HL-60 (cell line): ENCODE measurements at regions not wholly inside any gene's neighbourhood (a gene's known extent, or its start where the extent isn't known, plus 50 kb on each side); places are given as distances from the start of the nearest gene placed in this dataset.

ENCODE experiments used
- CTCF ChIP-seq: IDR thresholded peaks from one replicate; pipeline ENCODE4 v1.5.1; 2011; ENCODE audit warnings: low read length, control low read depth, inconsistent platforms; ENCODE audit not compliant: insufficient read depth
- GABPA ChIP-seq: IDR thresholded peaks from 2 replicates; pipeline ENCODE4 v1.6.1; 2012; ENCODE audit warnings: low read depth
- POLR2AphosphoS5 ChIP-seq: IDR thresholded peaks from 2 replicates; pipeline ENCODE4 v1.6.1; 2012; ENCODE audit warnings: low read depth
- SPI1 ChIP-seq: IDR thresholded peaks from 2 replicates; pipeline ENCODE4 v1.6.1; 2012; ENCODE audit warnings: low read depth, mild to moderate bottlenecking, borderline replicate concordance
- TF ChIP-seq, protein P1 (sequence below): IDR thresholded peaks from 2 replicates; pipeline ENCODE4 v1.6.1; 2012; ENCODE audit warnings: low read depth; ENCODE audit not compliant: insufficient replicate concordance

- no peak for TF ChIP-seq CTCF
- no peak for TF ChIP-seq SPI1
- no peak for TF ChIP-seq POLR2AphosphoS5
- TF ChIP-seq, protein P1, sequence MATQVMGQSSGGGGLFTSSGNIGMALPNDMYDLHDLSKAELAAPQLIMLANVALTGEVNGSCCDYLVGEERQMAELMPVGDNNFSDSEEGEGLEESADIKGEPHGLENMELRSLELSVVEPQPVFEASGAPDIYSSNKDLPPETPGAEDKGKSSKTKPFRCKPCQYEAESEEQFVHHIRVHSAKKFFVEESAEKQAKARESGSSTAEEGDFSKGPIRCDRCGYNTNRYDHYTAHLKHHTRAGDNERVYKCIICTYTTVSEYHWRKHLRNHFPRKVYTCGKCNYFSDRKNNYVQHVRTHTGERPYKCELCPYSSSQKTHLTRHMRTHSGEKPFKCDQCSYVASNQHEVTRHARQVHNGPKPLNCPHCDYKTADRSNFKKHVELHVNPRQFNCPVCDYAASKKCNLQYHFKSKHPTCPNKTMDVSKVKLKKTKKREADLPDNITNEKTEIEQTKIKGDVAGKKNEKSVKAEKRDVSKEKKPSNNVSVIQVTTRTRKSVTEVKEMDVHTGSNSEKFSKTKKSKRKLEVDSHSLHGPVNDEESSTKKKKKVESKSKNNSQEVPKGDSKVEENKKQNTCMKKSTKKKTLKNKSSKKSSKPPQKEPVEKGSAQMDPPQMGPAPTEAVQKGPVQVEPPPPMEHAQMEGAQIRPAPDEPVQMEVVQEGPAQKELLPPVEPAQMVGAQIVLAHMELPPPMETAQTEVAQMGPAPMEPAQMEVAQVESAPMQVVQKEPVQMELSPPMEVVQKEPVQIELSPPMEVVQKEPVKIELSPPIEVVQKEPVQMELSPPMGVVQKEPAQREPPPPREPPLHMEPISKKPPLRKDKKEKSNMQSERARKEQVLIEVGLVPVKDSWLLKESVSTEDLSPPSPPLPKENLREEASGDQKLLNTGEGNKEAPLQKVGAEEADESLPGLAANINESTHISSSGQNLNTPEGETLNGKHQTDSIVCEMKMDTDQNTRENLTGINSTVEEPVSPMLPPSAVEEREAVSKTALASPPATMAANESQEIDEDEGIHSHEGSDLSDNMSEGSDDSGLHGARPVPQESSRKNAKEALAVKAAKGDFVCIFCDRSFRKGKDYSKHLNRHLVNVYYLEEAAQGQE: no peak
- no peak for TF ChIP-seq GABPA
Observed at GRCh38 chr2:199607914-199608313, 150.2 kb upstream of the SATB2 start.
